GM10248 (cell line): ENCODE measurements at regions not wholly inside any gene's neighbourhood (a gene's known extent, or its start where the extent isn't known, plus 50 kb on each side); places are given as distances from the start of the nearest gene placed in this dataset.

ENCODE experiments used
- CTCF ChIA-PET: fragments of 300-600 bp; sonication (Branson Sonifier 250); formaldehyde crosslinking; extraction: SDS; loops from one replicate; lab custom pipeline; 2021; ENCODE audit warnings: antibody characterized with exemption; lab: Yijun Ruan, JAX
- POLR2A ChIA-PET: fragments of 350-650 bp; sonication (Branson Sonifier 250); formaldehyde crosslinking; extraction: SDS; loops from one replicate; lab custom pipeline; 2020; ENCODE audit warnings: antibody characterized with exemption; lab: Yijun Ruan, JAX
- DNase-seq: peaks from one replicate; pipeline ENCODE4 v3.0.0; 2012; ENCODE audit errors: extremely low spot score
- CTCF ChIP-seq: IDR thresholded peaks from 2 replicates; pipeline ENCODE4 v1.5.1; 2012; ENCODE audit warnings: mild to moderate bottlenecking, low read depth; ENCODE audit errors: extremely low read depth, missing control alignments, control extremely low read depth

DNA sequence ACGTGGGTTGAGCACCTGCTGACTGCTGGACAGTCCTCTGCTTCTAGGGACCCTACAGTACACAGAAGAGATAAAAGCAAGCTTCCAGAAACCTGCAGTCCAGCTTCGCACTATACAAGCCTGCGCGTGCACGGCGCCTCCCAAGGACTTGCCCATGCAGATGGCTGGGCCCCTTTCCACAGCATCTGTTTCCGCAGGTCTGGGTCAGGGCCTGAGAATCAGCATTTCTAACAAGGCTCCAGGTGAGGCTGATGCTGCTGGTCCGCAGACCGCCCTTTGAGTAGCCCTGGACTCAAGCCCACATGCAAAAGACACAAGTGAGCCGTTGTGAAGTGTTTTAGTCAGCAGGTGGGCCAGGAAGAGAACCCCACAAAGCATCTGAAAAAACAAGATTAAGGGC, 133.1 kb downstream of the HSD17B3 start:
- CTCF ChIA-PET = no interaction called here
- TF ChIP-seq CTCF = no peak
- DNase-seq = no peak
- POLR2A ChIA-PET = no interaction called here

DNA sequence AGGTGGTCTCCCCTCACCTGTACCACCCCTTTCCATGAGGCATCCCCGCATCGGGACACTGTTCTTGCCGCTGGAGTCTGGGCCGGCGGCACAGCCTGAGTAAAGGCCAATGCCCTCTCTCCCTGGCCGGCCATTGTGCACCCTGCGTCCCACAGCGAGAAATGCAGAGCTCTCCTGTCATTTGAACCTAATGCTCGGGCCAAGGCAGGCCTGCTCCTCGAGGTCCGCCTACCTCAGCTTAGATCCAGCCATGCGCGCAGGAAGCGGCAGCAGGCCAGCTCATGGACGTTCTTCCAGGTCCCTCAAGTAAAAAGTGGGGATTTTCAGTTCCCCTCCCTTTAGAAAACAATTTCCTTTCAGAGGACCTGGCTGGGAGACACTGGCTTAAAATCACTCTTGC, 135.0 kb downstream of the HSD17B3 start:
- DNase-seq = no peak
- POLR2A ChIA-PET = no interaction called here
- CTCF ChIA-PET = no interaction called here
- no peak for TF ChIP-seq CTCF

DNA sequence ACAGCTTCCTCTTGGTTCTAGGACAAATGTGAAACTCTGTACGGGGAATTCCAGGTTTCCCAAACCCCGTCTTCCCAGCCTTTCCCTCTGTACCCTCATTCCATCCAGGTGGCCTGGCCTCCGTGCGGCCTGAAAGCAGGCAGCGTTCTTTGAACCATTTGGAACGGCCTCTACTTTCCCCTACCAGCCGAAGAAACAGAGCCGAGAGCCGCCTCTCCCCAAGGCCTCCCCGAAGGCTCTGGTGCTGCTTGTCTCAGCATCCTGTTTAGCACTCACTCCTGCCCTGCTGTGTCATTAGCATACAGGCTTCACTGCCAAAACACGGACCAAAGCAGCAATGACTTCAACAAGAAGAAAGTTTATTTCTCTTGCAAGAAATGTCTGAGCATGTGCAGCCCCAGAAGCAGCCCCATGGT, 137.7 kb downstream of the HSD17B3 start:
- DNase-seq = no peak
- CTCF ChIA-PET = no interaction called here
- TF ChIP-seq CTCF = no peak
- POLR2A ChIA-PET = no interaction called here

DNA sequence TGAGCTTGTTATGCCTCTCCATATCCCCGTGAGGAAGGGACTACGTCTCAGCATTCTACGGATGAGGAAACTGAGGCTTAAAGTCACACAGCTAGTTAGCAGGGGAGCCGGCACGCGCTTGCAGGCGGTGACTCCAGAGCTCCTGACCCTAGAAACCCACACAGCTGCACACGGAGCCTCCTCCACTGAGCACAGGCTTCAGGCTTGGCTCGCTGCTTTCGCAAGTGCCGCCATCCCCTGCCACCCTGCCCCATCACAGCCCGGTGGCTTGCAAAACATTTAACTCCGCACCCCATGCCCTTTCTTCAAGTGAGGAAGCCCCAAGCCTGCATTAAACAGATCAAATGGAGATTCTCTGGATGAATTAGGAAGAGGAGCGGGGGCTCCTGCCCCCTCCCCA, 138.3 kb downstream of the HSD17B3 start:
- ChIA-PET CTCF (no interaction called here), POLR2A (no interaction called here)
- TF ChIP-seq CTCF = no peak
- DNase-seq = no peak

- TF ChIP-seq CTCF = no peak
- no peak for DNase-seq
- ChIA-PET POLR2A (no interaction called here), CTCF (no interaction called here)
Measured at GRCh38 chr9:96163161-96163560, 138.8 kb downstream of the HSD17B3 start.

DNA sequence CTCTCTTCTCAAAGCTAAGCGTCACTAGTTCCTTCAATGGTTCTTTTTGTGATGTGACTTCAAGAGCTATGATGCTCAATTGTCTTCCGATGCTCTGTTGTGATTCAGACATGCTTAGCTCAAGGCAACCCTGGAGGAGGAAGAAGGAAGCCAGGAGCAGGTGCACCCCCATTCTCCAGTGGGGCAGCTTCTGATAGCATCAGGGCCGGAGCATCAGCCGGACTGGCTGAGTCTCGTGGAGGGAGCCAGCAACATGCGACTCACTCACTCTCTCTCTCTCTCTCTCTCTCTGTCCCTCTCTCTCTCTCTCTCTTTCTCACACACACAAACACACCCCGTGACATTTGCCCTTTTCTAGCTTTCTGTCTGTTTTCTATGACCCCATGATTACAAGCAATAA, 140.2 kb downstream of the HSD17B3 start:
- DNase-seq = no peak
- CTCF ChIA-PET = interaction anchor here (1.1 kb wide), 1 partner anchor 70 kb away, joined by 3 read pairs; no protein-coding TSS in a partner anchor
- POLR2A ChIA-PET = no interaction called here
- no peak for TF ChIP-seq CTCF

DNA sequence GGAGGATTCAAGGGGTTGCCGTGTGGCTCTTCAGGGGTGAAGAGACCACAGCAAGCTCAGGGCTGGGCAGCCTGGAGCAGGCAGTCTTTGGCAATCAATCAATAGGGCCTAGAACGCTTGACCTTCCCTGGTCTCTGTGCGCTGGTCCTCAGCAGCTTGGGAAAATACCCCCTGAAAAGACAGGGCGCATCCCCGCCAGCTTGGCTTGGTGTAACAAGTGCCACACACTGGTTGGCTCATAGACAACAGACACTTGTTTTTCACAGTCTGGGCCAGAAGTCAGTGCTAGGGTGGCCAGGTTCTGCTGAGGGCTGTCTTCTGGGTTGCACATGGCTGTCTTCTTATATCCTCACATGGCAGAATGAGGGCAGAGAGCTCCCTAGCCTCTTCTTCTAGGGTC, 141.1 kb downstream of the HSD17B3 start:
- no peak for DNase-seq
- TF ChIP-seq CTCF = no peak
- ChIA-PET CTCF (no interaction called here), POLR2A (no interaction called here)
